ENCODE measurements at regions not wholly inside any gene's neighbourhood (a gene's known extent, or its start where the extent isn't known, plus 50 kb on each side); places are given as distances from the start of the nearest gene placed in this dataset.

GRCh38 chr14:39873791-39874190 is 441.6 kb upstream of the FBXO33 start:
- DNase-seq (ENCODE audit: low read depth), result no peak
- Histone ChIP-seq H3K36me3 (ENCODE audit: control insufficient read depth, insufficient read depth, low read length) (no peaks in the 10 kb centered on the region), H3K4me3 (ENCODE audit: low read depth, low read length) (no peak overlapping the region), H3K27me3 (ENCODE audit: control insufficient read depth, insufficient read depth, low read length) (no peaks in the 10 kb centered on the region)
- ChIA-PET CTCF (no interaction called here), POLR2A (no interaction called here)
- TF ChIP-seq CTCF (IDR thresholded peaks at IDR 0.05; ENCODE audit: insufficient read depth, low read depth, low read length), result no peak

- Histone ChIP-seq H3K4me3 (ENCODE audit: low read depth, low read length) (no peak overlapping the region), H3K27me3 (ENCODE audit: control insufficient read depth, insufficient read depth, low read length) (no peaks in the 10 kb centered on the region), H3K36me3 (ENCODE audit: control insufficient read depth, insufficient read depth, low read length) (no peaks in the 10 kb centered on the region)
- ChIA-PET POLR2A (no interaction called here), CTCF (no interaction called here)
- DNase-seq (ENCODE audit: low read depth), result no peak
- no peak for TF ChIP-seq CTCF (IDR thresholded peaks at IDR 0.05; ENCODE audit: insufficient read depth, low read depth, low read length)
Measured at GRCh38 chr14:39868949-39869348, 436.7 kb upstream of the FBXO33 start.

GRCh38 chr14:39868251-39868650 is 436.0 kb upstream of the FBXO33 start:
- DNase-seq (ENCODE audit: low read depth), result no peak
- CTCF ChIA-PET, result interaction anchor here (0.6 kb wide), 1 partner anchor 16 kb away, joined by 3 read pairs; no protein-coding TSS in a partner anchor
- POLR2A ChIA-PET, result no interaction called here
- Histone ChIP-seq H3K36me3 (ENCODE audit: control insufficient read depth, insufficient read depth, low read length) (no peaks in the 10 kb centered on the region), H3K4me3 (ENCODE audit: low read depth, low read length) (no peak overlapping the region), H3K27me3 (ENCODE audit: control insufficient read depth, insufficient read depth, low read length) (no peaks in the 10 kb centered on the region)
- TF ChIP-seq CTCF (IDR thresholded peaks at IDR 0.05; ENCODE audit: insufficient read depth, low read depth, low read length), result no peak

GRCh38 chr14:39863441-39863840 is 431.2 kb upstream of the FBXO33 start:
- no peaks in the 10 kb centered on the region for H3K27me3 ChIP-seq (ENCODE audit: control insufficient read depth, insufficient read depth, low read length)
- CTCF ChIA-PET, result no interaction called here
- no peak overlapping the region for H3K4me3 ChIP-seq (ENCODE audit: low read depth, low read length)
- DNase-seq (ENCODE audit: low read depth), result no peak
- no peak for TF ChIP-seq CTCF (IDR thresholded peaks at IDR 0.05; ENCODE audit: insufficient read depth, low read depth, low read length)
- H3K36me3 ChIP-seq (ENCODE audit: control insufficient read depth, insufficient read depth, low read length), result no peaks in the 10 kb centered on the region
- POLR2A ChIA-PET, result no interaction called here

- Histone ChIP-seq H3K27me3 (ENCODE audit: control insufficient read depth, insufficient read depth, low read length) (no peaks in the 10 kb centered on the region), H3K4me3 (ENCODE audit: low read depth, low read length) (no peak overlapping the region), H3K36me3 (ENCODE audit: control insufficient read depth, insufficient read depth, low read length) (no peaks in the 10 kb centered on the region)
- POLR2A ChIA-PET, result no interaction called here
- CTCF ChIA-PET, result no interaction called here
- no peak for TF ChIP-seq CTCF (IDR thresholded peaks at IDR 0.05; ENCODE audit: insufficient read depth, low read depth, low read length)
- DNase-seq (ENCODE audit: low read depth), result no peak
Measured at GRCh38 chr14:39861696-39862095, 429.5 kb upstream of the FBXO33 start.
